GM18498 (cell line): ENCODE measurements at regions not wholly inside any gene's neighbourhood (a gene's known extent, or its start where the extent isn't known, plus 50 kb on each side); places are given as distances from the start of the nearest gene placed in this dataset.

ENCODE experiments used
- ATAC-seq: cut with Tn5 transposase; IDR thresholded peaks from one replicate; pipeline ENCODE4 v1.9.1; 2021; ENCODE audit warnings: mild to moderate bottlenecking, moderate library complexity; ENCODE audit not compliant: unreplicated experiment

GRCh38 chr6:82629921-82630320 is 266.3 kb downstream of the TPBG start:
- ATAC-seq: no peak

- no peak for ATAC-seq
Observed at GRCh38 chr6:82641677-82642076, 278.1 kb downstream of the TPBG start.

- ATAC-seq: no peak
Observed at GRCh38 chr6:82645536-82646230, 282.1 kb downstream of the TPBG start.

- ATAC-seq: no peak
Observed at GRCh38 chr6:82646231-82646615, 282.6 kb downstream of the TPBG start.

- no peak for ATAC-seq
Observed at GRCh38 chr6:82651845-82652335, 288.3 kb downstream of the TPBG start.

- ATAC-seq: no peak
Observed at GRCh38 chr6:82679232-82679631, 315.6 kb downstream of the TPBG start.

GRCh38 chr6:82680192-82680591 is 316.6 kb downstream of the TPBG start:
- no peak for ATAC-seq

GRCh38 chr6:82681119-82681714 is 317.6 kb downstream of the TPBG start:
- no peak for ATAC-seq

GRCh38 chr6:82686719-82687118 is 323.1 kb downstream of the TPBG start:
- no peak for ATAC-seq

GRCh38 chr6:82687855-82688254 is 324.2 kb downstream of the TPBG start:
- ATAC-seq: no peak

- no peak for ATAC-seq
Observed at GRCh38 chr6:82690283-82690682, 326.7 kb downstream of the TPBG start.

- no peak for ATAC-seq
Observed at GRCh38 chr6:82691997-82692396, 328.4 kb downstream of the TPBG start.

- no peak for ATAC-seq
Observed at GRCh38 chr6:82693094-82693493, 329.5 kb downstream of the TPBG start.

- no peak for ATAC-seq
Observed at GRCh38 chr6:82701341-82701740, 337.7 kb downstream of the TPBG start.

GRCh38 chr6:82702574-82702973 is 339.0 kb downstream of the TPBG start:
- ATAC-seq: no peak

- no peak for ATAC-seq
Observed at GRCh38 chr6:82703230-82703629, 339.6 kb downstream of the TPBG start.

- ATAC-seq: no peak
Observed at GRCh38 chr6:82704045-82704444, 340.4 kb downstream of the TPBG start.

- ATAC-seq: no peak
Observed at GRCh38 chr6:82705579-82705978, 342.0 kb downstream of the TPBG start.

- no peak for ATAC-seq
Observed at GRCh38 chr6:82711105-82711827, 347.6 kb downstream of the TPBG start.

- ATAC-seq: no peak
Observed at GRCh38 chr6:82711971-82712370, 348.4 kb downstream of the TPBG start.

- ATAC-seq: no peak
Observed at GRCh38 chr6:82712389-82712788, 348.8 kb downstream of the TPBG start.

- ATAC-seq: no peak
Observed at GRCh38 chr6:82712826-82713225, 349.2 kb downstream of the TPBG start.
